Thyroid gland (tissue), 4 donors: ENCODE measurements at regions not wholly inside any gene's neighbourhood (a gene's known extent, or its start where the extent isn't known, plus 50 kb on each side); places are given as distances from the start of the nearest gene placed in this dataset.

Source experiments
- DNase-seq, 2 donors: peaks; one replicate each; pipeline ENCODE4 v3.0.0-alpha.2; 2019
- H3K27ac ChIP-seq, 3 donors: fragments of 200-600 bp; sonication (generic); 1 replicate in 2 of 3; 2 replicates in 1 of 3; pipeline ENCODE4 v1.5.1; 2016 to 2019; ENCODE audit warnings: mild to moderate bottlenecking in 1 of 3, moderate library complexity in 1 of 3
- H3K27me3 ChIP-seq: fragments of 200-600 bp; sonication (generic); one replicate; pipeline ENCODE4 v1.5.1; 2019
- H3K36me3 ChIP-seq, 2 donors: fragments of 200-600 bp; sonication (generic); one replicate each; pipeline ENCODE4 v1.5.1; 2016 to 2019
- H3K4me1 ChIP-seq, 2 donors: fragments of 200-600 bp; sonication (generic); one replicate each; pipeline ENCODE4 v1.5.1; 2017 to 2019
- H3K4me3 ChIP-seq, 3 donors: fragments of 200-600 bp; sonication (generic); replicated peaks in 1 of 3; 1 replicate in 2 of 3; 2 replicates in 1 of 3; pipeline ENCODE4 v1.5.1; 2016; ENCODE audit warnings: mild to moderate bottlenecking in 1 of 3
- H3K9me3 ChIP-seq: fragments of 200-600 bp; sonication (generic); one replicate; pipeline ENCODE4 v1.5.1; 2017
- CTCF ChIP-seq, 6 experiments: fragments of 200-600 bp in 3 of 6; fragments of 450-650 bp in 3 of 6; sonication (generic) in 3 of 6; IDR thresholded peaks; one replicate each; pipeline ENCODE4 v1.5.1; 2016 to 2019; ENCODE audit warnings: antibody characterized with exemption in 6 of 6, mild to moderate bottlenecking in 2 of 6, inconsistent platforms in 1 of 6, moderate library complexity in 1 of 6
- POLR2A ChIP-seq, 2 donors: fragments of 450-650 bp; IDR thresholded peaks; one replicate each; pipeline ENCODE4 v1.6.1; 2017; ENCODE audit warnings: antibody characterized with exemption in 2 of 2, mild to moderate bottlenecking in 2 of 2, moderate library complexity in 1 of 2
- WGBS, 2 donors: methylation state at CpG; one replicate each; pipeline ENCODE4 v1.1.5; 2017; 5-methylcytosine and 5-hydroxymethylcytosine counted together
- intact Hi-C: fragments of 100-400 bp; cut with DNase I; formaldehyde crosslinking; loops from one replicate; pipeline ENCODE4 v1.15.1; 2023

GRCh38 chr6:79861023-79861422, 86.3 kb downstream of the ELOVL4 start:
- intact Hi-C loops: no loop called here
- DNase-seq: no peak
- no peaks in the 10 kb centered on the region for H3K27me3 ChIP-seq

GRCh38 chr6:79847426-79847825, 99.9 kb downstream of the ELOVL4 start:
- WGBS, 2 donors: 96 to 100% methylated on average over 1 of the region's 1 CpG
- H3K27ac ChIP-seq: no peak overlapping the region
- H3K9me3 ChIP-seq: no peaks in the 10 kb centered on the region
- no peak for DNase-seq
- H3K4me1 ChIP-seq: no peaks in the 10 kb centered on the region
- TF ChIP-seq CTCF (IDR thresholded peaks at IDR 0.05) (no peak), POLR2A (IDR thresholded peaks at IDR 0.05) (no peak)
- H3K36me3 ChIP-seq: no peaks in the 10 kb centered on the region
- intact Hi-C loops: no loop called here
- no peaks in the 10 kb centered on the region for H3K27me3 ChIP-seq
- no peak overlapping the region for H3K4me3 ChIP-seq

More at GRCh38 chr6:79861023-79861422, 86.3 kb downstream of the ELOVL4 start:
- H3K4me3 ChIP-seq: no peak overlapping the region
- no peaks in the 10 kb centered on the region for H3K9me3 ChIP-seq
- no peak for TF ChIP-seq POLR2A (IDR thresholded peaks at IDR 0.05)
- TF ChIP-seq CTCF (IDR thresholded peaks at IDR 0.05): no peak
- 77 to 85% methylated on average over 7 of the region's 7 CpGs for WGBS, 2 donors
- H3K27ac ChIP-seq: no peak overlapping the region
- H3K4me1 ChIP-seq: peaks cover 0 to 3% of the 10 kb centered on the region in 2 donors
- H3K36me3 ChIP-seq: no peaks in the 10 kb centered on the region

GRCh38 chr6:79842376-79843040, 104.8 kb downstream of the ELOVL4 start:
- Histone ChIP-seq H3K27me3 (no peaks in the 10 kb centered on the region), H3K9me3 (no peaks in the 10 kb centered on the region), H3K36me3 (no peaks in the 10 kb centered on the region), H3K27ac (no peak overlapping the region), H3K4me3 (no peak overlapping the region), H3K4me1 (no peaks in the 10 kb centered on the region)
- WGBS, 2 donors: 48 to 53% methylated on average over 3 of the region's 3 CpGs
- DNase-seq: no peak
- TF ChIP-seq POLR2A (IDR thresholded peaks at IDR 0.05) (no peak), CTCF (IDR thresholded peaks at IDR 0.05) (no peak)
- intact Hi-C loops: no loop called here

GRCh38 chr6:79841577-79842375, 105.6 kb downstream of the ELOVL4 start:
- no peaks in the 10 kb centered on the region for H3K4me1 ChIP-seq
- no peaks in the 10 kb centered on the region for H3K36me3 ChIP-seq
- no peaks in the 10 kb centered on the region for H3K9me3 ChIP-seq
- no peaks in the 10 kb centered on the region for H3K27me3 ChIP-seq
- no peak overlapping the region for H3K4me3 ChIP-seq
- TF ChIP-seq CTCF (IDR thresholded peaks at IDR 0.05) (no peak), POLR2A (IDR thresholded peaks at IDR 0.05) (no peak)
- DNase-seq: no peak
- H3K27ac ChIP-seq: no peak overlapping the region
- intact Hi-C loops: no loop called here
- WGBS, 2 donors: 87% methylated on average over 4 of the region's 4 CpGs

GRCh38 chr6:79838851-79839250, 108.5 kb downstream of the ELOVL4 start:
- Histone ChIP-seq H3K27me3 (no peaks in the 10 kb centered on the region), H3K4me1 (no peaks in the 10 kb centered on the region), H3K36me3 (no peaks in the 10 kb centered on the region), H3K9me3 (no peaks in the 10 kb centered on the region), H3K4me3 (no peak overlapping the region), H3K27ac (no peak overlapping the region)
- TF ChIP-seq POLR2A (IDR thresholded peaks at IDR 0.05): no peak
- DNase-seq: no peak
- intact Hi-C loops: no loop called here
